RWPE2 (cell line): ENCODE measurements at regions not wholly inside any gene's neighbourhood (a gene's known extent, or its start where the extent isn't known, plus 50 kb on each side); places are given as distances from the start of the nearest gene placed in this dataset.
A peak's percentile ranks its signal among the peaks of the same experiment; 100 is the strongest.

Source experiments
- ATAC-seq: fragments of 200-7000 bp; cut with Tn5 transposase; 3 replicates; pipeline ENCODE4 v1.9.1; 2021; ENCODE audit warnings: low read depth
- DNase-seq: peaks from one replicate; pipeline ENCODE4 v3.0.0-alpha.2; 2020; ENCODE audit warnings: low spot score
- H3K27ac ChIP-seq: fragments of 450-650 bp; 2 replicates; pipeline ENCODE4 v1.5.1; 2017; ENCODE audit warnings: mild to moderate bottlenecking; ENCODE audit not compliant: poor library complexity, severe bottlenecking
- H3K27me3 ChIP-seq: fragments of 250-450 bp; sonication (Bioruptor Pico); 2 replicates; pipeline ENCODE4 v1.5.1; 2021; ENCODE audit warnings: mild to moderate bottlenecking, moderate library complexity; ENCODE audit not compliant: insufficient read depth, poor library complexity, severe bottlenecking
- H3K36me3 ChIP-seq: fragments of 250-450 bp; sonication (Bioruptor Pico); 2 replicates; pipeline ENCODE4 v1.5.1; 2020; ENCODE audit warnings: low read depth, mild to moderate bottlenecking, moderate library complexity
- H3K4me1 ChIP-seq: fragments of 250-450 bp; sonication (Bioruptor Pico); 2 replicates; pipeline ENCODE4 v1.5.1; 2021; ENCODE audit warnings: mild to moderate bottlenecking, moderate library complexity; ENCODE audit not compliant: insufficient read depth, poor library complexity, severe bottlenecking
- H3K4me3 ChIP-seq: fragments of 250-450 bp; sonication (Bioruptor Pico); 2 replicates; pipeline ENCODE4 v1.5.1; 2021; ENCODE audit warnings: mild to moderate bottlenecking, moderate library complexity; ENCODE audit not compliant: severe bottlenecking
- H3K9me3 ChIP-seq: fragments of 250-450 bp; sonication (Bioruptor Pico); 2 replicates; pipeline ENCODE4 v1.5.1; 2021; ENCODE audit warnings: mild to moderate bottlenecking, moderate library complexity; ENCODE audit not compliant: severe bottlenecking
- CTCF ChIP-seq: fragments of 450-650 bp; IDR thresholded peaks from one replicate; pipeline ENCODE4 v1.5.1; 2017; ENCODE audit warnings: mild to moderate bottlenecking, moderate library complexity; ENCODE audit not compliant: poor library complexity, severe bottlenecking

- no peak for ATAC-seq
Observed at GRCh38 chr14:101253948-101254347, 307.3 kb upstream of the DIO3 start.

GRCh38 chr14:101254805-101255764, 306.2 kb upstream of the DIO3 start:
- no peak for DNase-seq
- no peak for TF ChIP-seq CTCF
- Histone ChIP-seq H3K4me1 (no peaks in the 10 kb centered on the region), H3K9me3 (no peaks in the 10 kb centered on the region), H3K27me3 (peaks cover 7% of the 10 kb centered on the region), H3K4me3 (no peak overlapping the region), H3K27ac (no peak overlapping the region), H3K36me3 (no peaks in the 10 kb centered on the region)
- ATAC-seq, result peak; percentile 35; the same call in 1 of the 3 replicates

More at GRCh38 chr14:101253948-101254347, 307.3 kb upstream of the DIO3 start:
- Histone ChIP-seq H3K27me3 (peaks cover 7% of the 10 kb centered on the region), H3K9me3 (no peaks in the 10 kb centered on the region), H3K36me3 (no peaks in the 10 kb centered on the region), H3K27ac (no peak overlapping the region), H3K4me1 (no peaks in the 10 kb centered on the region), H3K4me3 (no peak overlapping the region)
- TF ChIP-seq CTCF, result no peak
- DNase-seq, result no peak

- H3K4me3 ChIP-seq, result no peak overlapping the region
- DNase-seq (no peak), ATAC-seq (no peak)
- H3K9me3 ChIP-seq, result no peaks in the 10 kb centered on the region
- H3K27me3 ChIP-seq, result peaks cover 7% of the 10 kb centered on the region
- no peak overlapping the region for H3K27ac ChIP-seq
- no peaks in the 10 kb centered on the region for H3K36me3 ChIP-seq
- no peaks in the 10 kb centered on the region for H3K4me1 ChIP-seq
- no peak for TF ChIP-seq CTCF
Observed at GRCh38 chr14:101255765-101256125, 305.6 kb upstream of the DIO3 start.

- peaks cover 7% of the 10 kb centered on the region for H3K27me3 ChIP-seq
Observed at GRCh38 chr14:101256266-101256665, 305.0 kb upstream of the DIO3 start.

More at GRCh38 chr14:101256266-101256665, 305.0 kb upstream of the DIO3 start:
- H3K36me3 ChIP-seq, result no peaks in the 10 kb centered on the region
- no peak for DNase-seq
- TF ChIP-seq CTCF, result no peak
- no peak overlapping the region for H3K27ac ChIP-seq
- no peak overlapping the region for H3K4me3 ChIP-seq
- ATAC-seq, result no peak
- no peaks in the 10 kb centered on the region for H3K9me3 ChIP-seq
- H3K4me1 ChIP-seq, result no peaks in the 10 kb centered on the region
